KMS-11 (cell line): ENCODE measurements at regions not wholly inside any gene's neighbourhood (a gene's known extent, or its start where the extent isn't known, plus 50 kb on each side); places are given as distances from the start of the nearest gene placed in this dataset.
"Not testable (repeated sequence)": the region's sequence is repeated elsewhere in the genome, so short reads cannot be mapped to it uniquely, and the experiment has no call there.

ENCODE experiments used
- H2AFZ ChIP-seq: fragments of 200-600 bp; sonication (generic); 2 replicates; pipeline ENCODE4 v1.6.1; 2016; ENCODE audit warnings: antibody characterized with exemption, mixed run types, low read depth
- H3K27ac ChIP-seq: fragments of 200-600 bp; sonication (generic); 2 replicates; pipeline ENCODE4 v1.6.1; 2016; ENCODE audit warnings: mild to moderate bottlenecking, mixed run types
- H3K27me3 ChIP-seq: fragments of 200-600 bp; sonication (generic); 2 replicates; pipeline ENCODE4 v1.6.1; 2017; ENCODE audit warnings: mild to moderate bottlenecking, low read depth, mixed run types, moderate library complexity; ENCODE audit not compliant: insufficient read depth
- H3K36me3 ChIP-seq: fragments of 200-600 bp; sonication (generic); 2 replicates; pipeline ENCODE4 v1.6.1; 2017; ENCODE audit warnings: mild to moderate bottlenecking, mixed run types; ENCODE audit not compliant: insufficient read depth
- H3K4me1 ChIP-seq: fragments of 200-600 bp; sonication (generic); 2 replicates; pipeline ENCODE4 v1.6.1; 2016; ENCODE audit warnings: mild to moderate bottlenecking, low read depth, mixed run types; ENCODE audit not compliant: poor library complexity, severe bottlenecking
- H3K4me2 ChIP-seq: fragments of 200-600 bp; sonication (generic); 2 replicates; pipeline ENCODE4 v1.7.0; 2016; ENCODE audit warnings: mild to moderate bottlenecking, mixed run types
- H3K4me3 ChIP-seq: fragments of 200-600 bp; sonication (generic); IDR thresholded peaks from 2 replicates; pipeline ENCODE4 v1.6.1; 2017; ENCODE audit warnings: low read depth, low read length, mixed read lengths; ENCODE audit not compliant: insufficient read depth
- H3K79me2 ChIP-seq: fragments of 200-600 bp; sonication (generic); 2 replicates; pipeline ENCODE4 v1.6.1; 2016; ENCODE audit warnings: low read depth, mixed run types; ENCODE audit not compliant: insufficient read depth
- H3K9ac ChIP-seq: fragments of 200-600 bp; sonication (generic); 2 replicates; pipeline ENCODE4 v1.6.1; 2016; ENCODE audit warnings: mild to moderate bottlenecking, mixed run types
- H4K20me1 ChIP-seq: fragments of 200-600 bp; sonication (generic); 2 replicates; pipeline ENCODE4 v1.6.1; 2016; ENCODE audit warnings: mild to moderate bottlenecking, mixed run types; ENCODE audit not compliant: insufficient read depth
- CTCF ChIP-seq: fragments of 200-600 bp; sonication (generic); conservative IDR thresholded peaks from 2 replicates; pipeline ENCODE4 v1.6.1; 2017; ENCODE audit warnings: low read depth, mild to moderate bottlenecking, antibody characterized with exemption, low read length, moderate library complexity, mixed read lengths

GRCh38 chr7:124101173-124101768 lies 68.4 kb upstream of the TMEM229A start:
- H3K36me3 ChIP-seq = no peaks in the 10 kb centered on the region
- H3K4me2 ChIP-seq = no peak overlapping the region
- H3K4me1 ChIP-seq = no peaks in the 10 kb centered on the region
- H3K27ac ChIP-seq = no peak overlapping the region
- H2AFZ ChIP-seq = no peak overlapping the region
- no peak overlapping the region for H3K4me3 ChIP-seq
- TF ChIP-seq CTCF = peak; percentile 83
- no peaks in the 10 kb centered on the region for H3K79me2 ChIP-seq
- H3K27me3 ChIP-seq = no peaks in the 10 kb centered on the region
- H3K9ac ChIP-seq = no peak overlapping the region
- no peaks in the 10 kb centered on the region for H4K20me1 ChIP-seq

DNA sequence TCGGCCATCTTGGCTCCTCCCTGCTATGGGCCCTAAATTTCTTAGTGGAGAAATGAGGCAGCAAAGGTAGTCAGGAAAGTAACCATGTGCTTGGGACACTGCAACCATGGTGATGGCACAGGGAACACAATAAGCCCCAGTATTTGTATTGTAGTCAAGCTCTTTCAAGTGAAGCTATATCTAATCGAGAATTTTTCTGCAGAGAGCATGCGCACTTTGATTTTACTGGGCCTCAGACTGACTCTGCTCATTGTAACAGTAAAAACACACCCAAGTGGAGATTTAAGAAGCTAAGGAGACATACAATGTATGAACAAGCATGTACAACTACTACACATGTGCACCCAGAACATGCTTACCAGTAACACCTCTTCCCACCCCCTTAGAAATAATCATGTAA lies 67.3 kb upstream of the TMEM229A start:
- H3K9ac ChIP-seq = no peak overlapping the region
- H3K27me3 ChIP-seq = no peaks in the 10 kb centered on the region
- no peaks in the 10 kb centered on the region for H3K79me2 ChIP-seq
- no peaks in the 10 kb centered on the region for H3K36me3 ChIP-seq
- H2AFZ ChIP-seq = no peak overlapping the region
- no peaks in the 10 kb centered on the region for H3K4me1 ChIP-seq
- no peaks in the 10 kb centered on the region for H4K20me1 ChIP-seq
- TF ChIP-seq CTCF = no peak
- H3K4me3 ChIP-seq = no peak overlapping the region
- no peak overlapping the region for H3K4me2 ChIP-seq
- H3K27ac ChIP-seq = no peak overlapping the region

DNA sequence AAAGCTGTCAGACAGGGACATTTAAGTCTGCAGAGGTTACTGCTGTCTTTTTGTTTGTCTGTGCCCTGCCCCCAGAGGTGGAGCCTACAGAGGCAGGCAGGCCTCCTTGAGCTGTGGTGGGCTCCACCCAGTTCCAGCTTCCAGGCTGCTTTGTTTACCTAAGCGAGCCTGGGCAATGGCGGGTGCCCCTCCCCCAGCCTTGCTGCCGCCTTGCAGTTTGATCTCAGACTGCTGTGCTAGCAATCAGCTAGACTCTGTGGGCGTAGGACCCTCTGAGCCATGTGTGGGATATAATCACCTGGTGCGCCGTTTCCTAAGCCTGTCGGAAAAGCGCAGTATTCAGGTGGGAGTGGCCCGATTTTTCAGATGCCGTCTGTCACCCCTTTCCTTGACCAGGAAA lies 66.7 kb upstream of the TMEM229A start:
- not testable (repeated sequence) for H3K4me1 ChIP-seq, H4K20me1 ChIP-seq, H3K4me2 ChIP-seq, H3K36me3 ChIP-seq, H3K27ac ChIP-seq, H3K9ac ChIP-seq, H3K4me3 ChIP-seq, H3K79me2 ChIP-seq, H2AFZ ChIP-seq, H3K27me3 ChIP-seq

DNA sequence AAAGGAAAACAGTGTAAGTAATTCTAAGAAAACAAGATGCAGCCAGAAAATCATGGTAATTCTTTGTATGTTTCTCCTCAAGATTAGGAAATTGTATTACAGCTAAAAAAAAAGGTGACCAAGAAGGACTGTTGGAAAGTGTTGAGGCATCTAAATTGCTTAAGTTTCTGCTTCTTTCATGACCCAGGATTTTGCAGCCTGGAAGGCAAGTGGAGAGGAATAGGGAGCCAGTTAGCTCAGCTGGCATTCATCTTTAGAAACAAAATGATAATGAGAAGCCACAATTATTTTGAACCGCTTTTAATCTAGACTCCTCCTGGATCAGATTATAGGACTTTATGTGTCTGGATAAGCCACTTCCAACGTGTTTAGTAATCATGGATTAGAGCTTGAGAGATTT lies 56.8 kb upstream of the TMEM229A start:
- no peak for TF ChIP-seq CTCF
- Histone ChIP-seq H4K20me1 (no peaks in the 10 kb centered on the region), H3K4me2 (no peak overlapping the region), H3K36me3 (no peaks in the 10 kb centered on the region), H3K27ac (no peak overlapping the region), H3K4me3 (no peak overlapping the region), H2AFZ (no peak overlapping the region), H3K4me1 (no peaks in the 10 kb centered on the region), H3K79me2 (no peaks in the 10 kb centered on the region), H3K27me3 (no peaks in the 10 kb centered on the region), H3K9ac (no peak overlapping the region)

GRCh38 chr7:124088590-124088989 lies 55.7 kb upstream of the TMEM229A start:
- Histone ChIP-seq H4K20me1 (no peaks in the 10 kb centered on the region), H3K4me1 (no peaks in the 10 kb centered on the region), H3K9ac (no peak overlapping the region), H2AFZ (no peak overlapping the region), H3K36me3 (no peaks in the 10 kb centered on the region), H3K79me2 (no peaks in the 10 kb centered on the region), H3K4me2 (no peak overlapping the region), H3K27ac (no peak overlapping the region), H3K4me3 (no peak overlapping the region), H3K27me3 (no peaks in the 10 kb centered on the region)
- TF ChIP-seq CTCF = no peak
